Aorta (tissue), 5 donors: ENCODE measurements at regions not wholly inside any gene's neighbourhood (a gene's known extent, or its start where the extent isn't known, plus 50 kb on each side); places are given as distances from the start of the nearest gene placed in this dataset.

Source experiments
- ATAC-seq: fragments of 200-7000 bp; cut with Tn5 transposase; one replicate; pipeline ENCODE4 v1.9.1; 2022; ENCODE audit warnings: moderate library complexity; ENCODE audit not compliant: low FRiP score
- DNase-seq, 2 donors: peaks; one replicate each; pipeline ENCODE4 v3.0.0-alpha.2; 2020
- H3K27ac ChIP-seq, 2 donors: one replicate each; pipeline ENCODE4 v1.5.1; 2013; ENCODE audit warnings: low read length in 2 of 2, mild to moderate bottlenecking in 2 of 2, moderate library complexity in 2 of 2, control low read depth in 1 of 2, inconsistent platforms in 1 of 2, low read depth in 1 of 2
- H3K27me3 ChIP-seq, 2 donors: one replicate each; pipeline ENCODE4 v1.6.1; 2013; ENCODE audit warnings: control low read depth in 1 of 2, low read length in 1 of 2, mild to moderate bottlenecking in 1 of 2, moderate library complexity in 1 of 2; ENCODE audit not compliant: insufficient read depth in 2 of 2, control insufficient read depth in 1 of 2
- H3K36me3 ChIP-seq, 2 donors: one replicate each; pipeline ENCODE4 v1.6.1; 2013; ENCODE audit warnings: control low read depth in 1 of 2, low read length in 1 of 2, mild to moderate bottlenecking in 1 of 2; ENCODE audit not compliant: insufficient read depth in 2 of 2, control insufficient read depth in 1 of 2
- H3K4me1 ChIP-seq, 2 donors: one replicate each; pipeline ENCODE4 v1.6.1; 2013; ENCODE audit warnings: low read length in 2 of 2, control low read depth in 1 of 2, mild to moderate bottlenecking in 1 of 2, moderate library complexity in 1 of 2; ENCODE audit not compliant: insufficient read depth in 2 of 2, control insufficient read depth in 1 of 2
- H3K4me3 ChIP-seq, 2 donors: one replicate each; pipeline ENCODE4 v1.5.1; 2013; ENCODE audit warnings: low read length in 2 of 2, control low read depth in 1 of 2, mild to moderate bottlenecking in 1 of 2
- H3K9me3 ChIP-seq: one replicate; pipeline ENCODE4 v1.6.1; 2013; ENCODE audit warnings: mild to moderate bottlenecking, low read length; ENCODE audit not compliant: control insufficient read depth
- WGBS, 2 donors: extraction: QIAGEN DNeasy Blood & Tissue Kit; methylation state at CpG; one replicate each; pipeline ENCODE4 v1.1.7; 2013; 5-methylcytosine and 5-hydroxymethylcytosine counted together
- intact Hi-C, 2 donors: fragments of 100-400 bp; cut with DNase I; formaldehyde crosslinking; loops; one replicate each; pipeline versions ENCODE4 v1.14.2 to v1.15.0; 2022
- donor health status: healthy with polysubstance abuse.
- donor health status: Bipolar disorder and iron deficiency.
- donor health status: DM: no; HTN: no; CAD: no.
- donor health status: DM: no; HTN: no; CAD: no.
- donor health status: DM: yes; HTN: yes; CAD: no.

GRCh38 chr12:30269496-30269895, 426.2 kb downstream of the IPO8 start:
- intact Hi-C loops: no loop called here
- DNase-seq (no peak), ATAC-seq (no peak)
- Histone ChIP-seq H3K9me3 (no peaks in the 10 kb centered on the region), H3K4me3 (no peak overlapping the region), H3K27me3 (no peaks in the 10 kb centered on the region), H3K36me3 (no peaks in the 10 kb centered on the region), H3K4me1 (no peaks in the 10 kb centered on the region), H3K27ac (no peak overlapping the region)

- intact Hi-C loops: no loop called here
- Histone ChIP-seq H3K4me3 (no peak overlapping the region), H3K4me1 (no peaks in the 10 kb centered on the region), H3K27me3 (no peaks in the 10 kb centered on the region), H3K36me3 (no peaks in the 10 kb centered on the region), H3K27ac (no peak overlapping the region), H3K9me3 (no peaks in the 10 kb centered on the region)
- DNase-seq (no peak), ATAC-seq (no peak)
- 89 to 96% methylated on average over 2 of the region's 2 CpGs for WGBS, 2 donors
Measured at GRCh38 chr12:30268041-30268440, 427.6 kb downstream of the IPO8 start.

- Histone ChIP-seq H3K4me1 (no peaks in the 10 kb centered on the region), H3K9me3 (no peaks in the 10 kb centered on the region), H3K4me3 (no peak overlapping the region), H3K27ac (no peak overlapping the region), H3K36me3 (no peaks in the 10 kb centered on the region), H3K27me3 (no peaks in the 10 kb centered on the region)
- ATAC-seq (no peak), DNase-seq (no peak)
- intact Hi-C loops: no loop called here
- 65% methylated on average over 2 of the region's 2 CpGs for WGBS, 2 donors
Measured at GRCh38 chr12:30263434-30263833, 432.2 kb downstream of the IPO8 start.

GRCh38 chr12:30257618-30258017, 438.1 kb downstream of the IPO8 start:
- Histone ChIP-seq H3K4me1 (no peaks in the 10 kb centered on the region), H3K27ac (no peak overlapping the region), H3K36me3 (no peaks in the 10 kb centered on the region), H3K27me3 (no peaks in the 10 kb centered on the region), H3K9me3 (no peaks in the 10 kb centered on the region), H3K4me3 (no peak overlapping the region)
- intact Hi-C loops: no loop called here
- 41 to 88% methylated on average over 1 of the region's 1 CpG for WGBS, 2 donors
- ATAC-seq: no peak
- DNase-seq: no peak

- H3K4me3 ChIP-seq: no peak overlapping the region
- H3K27ac ChIP-seq: no peak overlapping the region
- intact Hi-C loops: no loop called here
- H3K4me1 ChIP-seq: no peaks in the 10 kb centered on the region
- no peak for ATAC-seq
- WGBS, 2 donors: 61 to 79% methylated on average over 5 of the region's 5 CpGs
- no peaks in the 10 kb centered on the region for H3K9me3 ChIP-seq
- no peaks in the 10 kb centered on the region for H3K36me3 ChIP-seq
- peaks cover 0 to 2% of the 10 kb centered on the region in 2 donors for H3K27me3 ChIP-seq
- DNase-seq: no peak
Measured at GRCh38 chr12:30251546-30251945, 444.1 kb downstream of the IPO8 start.

- H3K9me3 ChIP-seq: no peaks in the 10 kb centered on the region
- DNase-seq (no peak), ATAC-seq (no peak)
- H3K27me3 ChIP-seq: no peaks in the 10 kb centered on the region
- no peak overlapping the region for H3K4me3 ChIP-seq
- intact Hi-C loops: no loop called here
- H3K36me3 ChIP-seq: no peaks in the 10 kb centered on the region
- H3K27ac ChIP-seq: no peak overlapping the region
- no peaks in the 10 kb centered on the region for H3K4me1 ChIP-seq
- 69 to 81% methylated on average over 2 of the region's 2 CpGs for WGBS, 2 donors
Measured at GRCh38 chr12:30243426-30243825, 452.2 kb downstream of the IPO8 start.

GRCh38 chr12:30219047-30219446, 435.3 kb upstream of the TMTC1 start:
- ATAC-seq (no peak), DNase-seq (no peak)
- intact Hi-C loops: no loop called here
- Histone ChIP-seq H3K9me3 (no peaks in the 10 kb centered on the region), H3K27ac (no peak overlapping the region), H3K36me3 (no peaks in the 10 kb centered on the region), H3K4me3 (no peak overlapping the region), H3K4me1 (no peaks in the 10 kb centered on the region), H3K27me3 (no peaks in the 10 kb centered on the region)
- 85% methylated on average over 4 of the region's 4 CpGs for WGBS, 2 donors

- H3K27me3 ChIP-seq: no peaks in the 10 kb centered on the region
- no peaks in the 10 kb centered on the region for H3K36me3 ChIP-seq
- intact Hi-C loops: no loop called here
- H3K4me3 ChIP-seq: no peak overlapping the region
- DNase-seq (no peak), ATAC-seq (no peak)
- no peak overlapping the region for H3K27ac ChIP-seq
- H3K9me3 ChIP-seq: no peaks in the 10 kb centered on the region
- H3K4me1 ChIP-seq: no peaks in the 10 kb centered on the region
- 87 to 88% methylated on average over 4 of the region's 4 CpGs for WGBS, 2 donors
Measured at GRCh38 chr12:30218073-30218472, 434.3 kb upstream of the TMTC1 start.

GRCh38 chr12:30213166-30213565, 429.4 kb upstream of the TMTC1 start:
- intact Hi-C loops: no loop called here
- no peak for DNase-seq
- no peaks in the 10 kb centered on the region for H3K4me1 ChIP-seq
- H3K36me3 ChIP-seq: no peaks in the 10 kb centered on the region
- no peak for ATAC-seq
- H3K27me3 ChIP-seq: no peaks in the 10 kb centered on the region
- H3K27ac ChIP-seq: no peak overlapping the region
- H3K9me3 ChIP-seq: no peaks in the 10 kb centered on the region
- 32 to 55% methylated on average over 1 of the region's 1 CpG for WGBS, 2 donors
- no peak overlapping the region for H3K4me3 ChIP-seq
